Central memory CD4-positive, alpha-beta T cell (primary cell): ENCODE measurements at regions not wholly inside any gene's neighbourhood (a gene's known extent, or its start where the extent isn't known, plus 50 kb on each side); places are given as distances from the start of the nearest gene placed in this dataset.

Experiments
- DNase-seq: peaks from one replicate; pipeline ENCODE4 v3.0.0; 2022

DNA sequence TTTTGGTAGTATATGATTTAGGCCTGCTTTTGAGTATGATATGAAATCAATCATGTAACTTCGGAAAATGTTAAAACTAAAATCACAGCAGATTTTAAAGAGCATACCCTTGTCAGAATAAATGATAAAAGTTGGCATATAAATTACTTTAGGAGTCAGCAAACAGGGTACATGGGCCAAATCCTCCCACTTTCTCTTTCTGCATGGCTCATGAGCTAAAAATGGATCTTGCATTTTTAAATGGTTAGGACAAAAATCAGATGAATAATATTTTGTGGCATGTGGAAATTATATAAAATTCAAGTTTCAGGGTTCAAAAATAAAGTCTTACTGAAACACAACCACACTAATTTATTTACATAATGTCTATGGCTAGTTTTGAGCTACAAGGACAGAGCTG lies 214.9 kb downstream of the GASK1B start:
- DNase-seq, result no peak

DNA sequence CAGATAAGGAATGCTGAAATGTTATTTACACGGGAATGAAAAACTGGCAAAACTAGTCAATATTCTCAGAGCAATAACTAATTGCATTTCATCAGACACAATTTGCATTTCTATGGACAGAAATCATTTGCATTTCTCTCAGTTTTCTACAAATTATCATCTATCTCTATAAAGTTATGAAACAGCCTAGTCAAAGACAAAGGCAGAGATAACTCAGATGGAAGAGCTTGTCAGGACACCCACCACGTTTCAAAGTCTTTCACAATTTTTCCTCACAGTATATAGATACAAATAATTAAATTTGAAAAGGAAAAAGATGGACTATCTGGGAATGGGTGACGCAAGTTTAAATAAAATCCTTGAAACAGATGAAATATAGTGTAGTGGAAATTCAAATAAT lies 230.8 kb downstream of the GASK1B start:
- DNase-seq, result no peak

DNA sequence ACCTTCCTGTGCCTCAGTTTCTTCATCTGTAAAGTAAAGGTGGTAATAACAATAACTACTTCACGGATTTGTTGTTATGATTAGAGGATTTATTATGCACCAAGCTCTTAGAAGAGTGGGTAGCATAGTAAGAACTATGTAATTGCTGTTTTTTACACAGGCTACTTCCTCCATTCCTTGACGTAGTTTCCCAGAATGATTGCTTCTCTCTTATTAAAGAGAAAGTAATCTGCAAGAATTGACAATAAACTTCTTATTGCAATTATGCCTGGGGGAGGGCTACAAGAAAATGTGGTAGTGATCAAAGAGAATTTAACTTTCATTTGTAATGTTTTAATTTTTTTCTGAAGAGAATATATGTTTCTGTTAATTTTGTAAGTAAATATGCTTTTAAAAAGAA lies 238.7 kb downstream of the GASK1B start:
- DNase-seq, result no peak

DNA sequence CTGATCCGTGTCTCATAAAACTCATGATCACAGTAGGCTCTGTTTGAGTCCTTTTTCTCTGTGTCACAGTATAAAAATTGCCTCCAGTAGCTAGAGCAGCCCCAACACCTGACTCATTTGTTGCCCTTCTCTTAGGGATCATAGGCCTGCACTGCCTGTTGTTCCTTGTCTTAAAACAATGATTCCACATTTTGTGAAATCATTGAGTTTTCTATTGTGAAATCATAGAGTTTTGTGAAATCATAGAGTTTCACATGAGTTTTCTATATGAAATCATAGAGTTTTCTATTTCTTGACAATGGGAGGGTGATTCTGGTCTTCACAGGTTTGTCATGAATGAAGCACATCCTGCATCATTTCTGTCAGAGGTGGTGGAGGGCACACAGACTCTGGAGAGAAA lies 239.9 kb downstream of the GASK1B start:
- no peak for DNase-seq

DNA sequence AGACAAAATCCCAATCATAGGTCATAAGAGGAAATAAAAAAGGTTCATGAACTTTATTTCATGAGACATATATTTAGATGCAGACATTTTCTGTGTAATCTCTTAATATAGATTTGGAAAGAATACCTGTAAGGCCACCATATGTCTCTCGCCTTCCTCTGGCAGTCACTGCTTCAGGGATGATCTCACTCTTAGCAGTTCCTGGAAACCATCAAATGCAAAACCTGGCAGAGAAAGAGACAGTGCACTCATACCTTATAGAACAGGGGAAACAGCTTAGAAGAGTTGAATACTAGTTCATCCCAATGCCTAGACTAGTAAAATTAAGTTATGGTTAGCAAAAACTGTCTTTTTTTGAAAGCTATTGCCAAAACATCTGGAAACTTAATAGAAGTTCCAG lies 243.3 kb downstream of the GASK1B start:
- no peak for DNase-seq

DNA sequence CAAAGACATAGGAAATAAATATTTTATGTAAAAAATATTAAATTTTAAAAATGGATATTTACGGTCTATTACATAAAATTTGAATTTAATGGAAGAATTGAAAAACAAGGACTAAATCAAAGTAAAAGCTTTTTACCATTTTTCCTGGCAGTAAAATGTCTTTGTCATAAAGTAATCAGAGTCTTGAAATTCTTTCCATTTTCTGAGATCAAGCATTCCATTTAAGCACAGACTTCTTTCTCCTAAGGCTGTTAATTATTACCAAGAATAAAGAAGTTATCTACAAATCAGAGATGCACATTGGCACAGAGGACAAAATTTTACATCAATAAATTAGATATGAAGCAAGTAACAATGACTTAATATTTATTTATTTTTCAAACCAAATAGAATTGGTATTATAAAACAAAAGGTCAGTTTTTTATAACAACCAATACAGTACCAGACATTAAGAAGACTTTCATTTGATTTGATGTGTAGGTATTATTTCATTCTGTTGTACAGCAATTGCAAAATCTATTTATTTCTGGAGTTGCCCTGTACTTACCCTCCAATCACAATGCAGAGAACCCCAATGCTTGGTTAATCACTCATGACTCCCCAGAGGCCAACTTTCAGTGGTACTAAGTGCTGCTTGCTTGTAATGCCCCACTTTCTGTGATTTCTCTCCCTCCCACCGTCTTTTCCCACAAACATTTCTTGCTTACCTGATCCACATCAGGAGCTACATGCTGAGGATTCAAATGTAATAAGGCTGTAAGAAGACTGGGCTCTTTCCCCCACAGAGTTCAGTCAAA lies 254.6 kb downstream of the GASK1B start:
- DNase-seq, result no peak

DNA sequence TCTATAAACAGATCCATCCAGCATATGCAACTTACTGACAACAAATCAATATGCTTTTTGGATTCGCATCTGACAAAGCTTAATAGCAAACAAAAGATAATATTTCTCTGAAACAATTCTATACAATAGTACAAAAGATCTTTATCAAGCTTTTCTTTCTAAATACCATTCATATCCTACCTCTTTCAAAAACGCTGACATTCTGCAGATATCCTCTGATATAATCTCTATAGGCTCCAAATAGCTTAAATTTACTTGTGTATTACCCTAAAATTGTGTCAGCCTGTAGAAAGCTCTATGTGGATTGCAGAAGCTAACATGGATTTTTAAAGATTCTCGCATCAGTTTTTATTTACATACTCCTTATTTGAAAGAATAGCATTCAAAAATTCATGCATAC lies 260.6 kb downstream of the GASK1B start:
- no peak for DNase-seq

DNA sequence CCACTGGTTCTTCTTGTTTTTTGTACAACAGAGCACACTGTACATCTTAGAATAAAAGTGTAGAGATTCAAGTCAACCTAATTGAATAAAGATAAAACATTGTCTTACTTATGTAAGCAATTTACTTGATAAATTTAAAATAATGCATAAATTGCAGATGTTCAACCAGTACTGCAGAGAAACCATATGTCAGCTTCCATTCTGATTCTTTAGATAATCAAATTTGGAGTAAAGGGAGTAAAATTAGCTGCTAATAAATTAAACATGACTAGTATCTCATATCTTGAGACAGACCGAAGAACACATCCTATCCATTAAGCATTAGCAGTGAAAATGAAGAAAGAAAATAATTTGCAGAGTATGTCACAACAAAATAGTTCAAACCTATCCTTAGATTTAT lies 261.2 kb downstream of the GASK1B start:
- no peak for DNase-seq

DNA sequence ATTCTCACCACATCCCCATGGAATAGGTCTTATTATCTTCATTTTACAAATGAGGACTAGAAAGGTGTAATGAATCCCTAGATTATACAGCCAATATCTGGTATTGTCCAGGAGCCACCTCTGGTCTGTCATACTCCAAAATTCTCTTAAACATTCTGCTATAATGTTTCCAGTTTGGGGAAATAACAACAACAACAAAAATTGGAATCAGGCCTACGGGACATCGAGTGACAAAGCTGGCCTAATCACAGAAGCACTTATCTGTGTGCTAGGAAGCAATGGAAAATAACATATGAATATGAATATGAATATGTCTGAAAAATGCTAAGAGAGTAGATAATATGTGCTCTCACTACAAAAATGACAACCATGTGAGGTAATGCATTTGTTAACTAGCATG lies 264.1 kb downstream of the GASK1B start:
- DNase-seq, result no peak

DNA sequence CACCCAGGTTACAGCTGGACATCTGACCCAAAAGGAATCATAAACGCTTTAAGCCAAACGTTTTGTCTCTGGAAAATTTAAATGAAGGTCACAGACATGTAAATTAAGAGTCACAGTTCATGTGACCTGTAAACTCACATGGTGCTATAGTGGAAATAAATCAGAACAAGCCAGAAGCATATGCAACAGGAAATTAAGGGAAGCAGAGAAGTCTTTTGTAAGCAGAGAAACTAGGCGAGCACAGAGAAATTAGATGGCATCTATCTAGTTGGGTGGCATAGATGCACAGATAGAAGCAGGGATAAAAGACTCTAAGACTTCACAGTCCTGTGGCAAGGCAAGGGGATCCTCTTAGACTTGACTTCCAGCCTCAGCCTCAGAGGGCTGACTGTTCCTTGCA lies 264.8 kb downstream of the GASK1B start:
- no peak for DNase-seq

DNA sequence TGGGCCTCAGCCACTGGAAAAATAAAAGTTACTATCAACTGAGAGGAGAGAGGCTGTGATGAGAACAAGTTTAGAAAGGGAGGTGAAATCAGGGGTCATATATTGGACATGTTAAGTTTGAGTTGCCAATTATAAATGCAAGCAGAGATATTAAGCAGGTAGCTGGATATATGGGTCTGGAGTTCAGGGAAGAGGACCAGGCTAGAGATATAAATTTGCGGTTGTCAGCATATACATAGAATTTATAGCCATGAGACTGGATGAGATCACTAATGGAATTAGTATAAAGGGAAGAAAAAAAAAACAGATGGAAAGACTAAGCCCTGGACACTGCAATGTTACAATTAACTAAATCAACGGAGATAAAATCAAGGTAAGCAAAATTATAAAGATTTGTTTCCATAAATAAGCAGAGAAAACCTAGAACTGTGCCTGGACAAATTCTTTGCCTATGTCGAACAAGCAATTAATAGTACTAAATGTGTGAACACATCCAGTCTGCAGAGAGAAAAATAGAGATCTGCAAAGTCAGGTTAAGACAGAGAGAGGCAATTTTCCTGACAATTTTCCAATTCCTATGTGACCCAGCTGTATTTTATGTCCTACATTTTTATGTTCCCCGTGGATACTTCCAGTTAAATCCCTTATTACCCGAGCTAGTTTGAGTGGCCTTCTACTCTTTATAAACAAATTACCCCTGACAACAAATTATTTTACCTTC lies 265.4 kb downstream of the GASK1B start:
- DNase-seq, result no peak

DNA sequence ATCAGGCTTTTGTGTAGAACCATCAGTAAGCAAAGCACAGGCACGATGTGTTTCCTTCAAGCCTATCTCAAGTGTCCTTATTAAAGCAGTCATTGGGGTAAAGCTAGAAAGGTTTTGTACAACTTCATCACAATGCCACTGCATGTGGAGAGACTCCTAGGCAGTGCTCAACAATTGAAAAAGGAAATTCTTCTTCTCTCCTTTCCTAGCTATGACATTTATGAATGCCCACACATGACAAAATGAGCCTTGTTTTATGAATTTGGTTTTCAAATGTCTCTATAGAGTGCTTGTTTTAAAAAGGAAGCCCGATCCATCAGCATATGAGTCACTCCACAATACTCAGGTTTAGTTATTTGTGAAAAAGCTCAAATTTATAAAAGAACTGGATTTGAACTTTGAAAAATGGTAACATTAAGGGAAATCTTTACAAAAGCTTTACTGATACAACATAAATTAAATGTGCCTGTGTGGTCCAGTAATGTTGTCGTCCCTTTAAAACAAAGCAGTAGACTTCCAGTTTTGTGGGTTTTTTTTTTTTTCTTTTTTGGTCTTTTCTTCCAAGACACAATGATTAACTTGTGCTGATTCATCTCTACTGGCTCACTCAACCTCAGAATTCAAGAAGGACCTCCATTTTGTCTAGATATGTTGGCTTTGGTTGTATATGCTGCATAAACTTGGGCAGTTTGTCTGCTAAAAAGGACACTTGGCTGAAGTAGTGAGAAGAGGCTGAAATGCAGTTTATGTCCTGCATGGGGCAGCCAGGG lies 273.8 kb downstream of the GASK1B start:
- no peak for DNase-seq

DNA sequence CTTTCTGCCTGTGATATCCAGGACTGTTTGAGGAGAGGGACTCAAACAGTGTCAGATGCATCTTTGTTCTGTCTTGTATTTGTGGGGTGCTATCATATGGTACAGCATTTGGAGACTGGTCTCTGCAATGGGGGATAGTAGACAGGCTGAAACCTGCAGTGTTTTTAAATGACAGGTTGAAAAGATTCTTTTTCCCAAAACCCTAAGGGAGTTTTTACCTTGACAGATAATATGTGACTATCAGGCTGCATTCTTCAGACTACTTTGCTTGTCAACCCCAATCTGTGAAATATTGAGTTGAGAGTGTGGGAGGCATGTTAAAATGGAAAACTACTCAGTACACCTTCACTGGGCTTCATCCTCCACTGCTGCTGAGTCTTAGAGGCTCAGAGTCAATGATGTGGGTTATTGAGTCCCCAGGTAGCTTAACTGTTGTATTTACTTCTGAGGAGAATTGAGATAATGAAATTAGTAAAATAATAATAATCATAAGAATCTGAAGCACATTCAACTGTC lies 274.9 kb downstream of the GASK1B start:
- no peak for DNase-seq

DNA sequence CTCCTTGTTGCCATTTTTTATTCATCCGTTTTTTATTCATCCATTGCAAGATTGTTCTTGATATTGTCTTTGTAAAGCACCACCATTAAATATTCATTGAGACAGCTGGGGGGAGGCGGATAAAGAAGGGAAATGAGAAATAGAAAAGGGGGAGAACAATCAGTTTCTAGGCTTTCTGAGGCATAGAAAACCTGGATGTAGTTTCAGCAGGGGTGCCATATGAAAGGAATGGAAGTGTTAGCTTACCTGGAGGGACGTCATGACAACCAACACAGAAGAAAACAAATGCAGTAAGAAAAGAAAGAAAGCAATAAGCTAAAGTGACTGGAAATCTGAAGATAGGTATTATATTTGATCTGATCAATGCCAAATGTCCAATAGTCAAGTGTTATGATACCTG lies 276.1 kb downstream of the GASK1B start:
- no peak for DNase-seq

DNA sequence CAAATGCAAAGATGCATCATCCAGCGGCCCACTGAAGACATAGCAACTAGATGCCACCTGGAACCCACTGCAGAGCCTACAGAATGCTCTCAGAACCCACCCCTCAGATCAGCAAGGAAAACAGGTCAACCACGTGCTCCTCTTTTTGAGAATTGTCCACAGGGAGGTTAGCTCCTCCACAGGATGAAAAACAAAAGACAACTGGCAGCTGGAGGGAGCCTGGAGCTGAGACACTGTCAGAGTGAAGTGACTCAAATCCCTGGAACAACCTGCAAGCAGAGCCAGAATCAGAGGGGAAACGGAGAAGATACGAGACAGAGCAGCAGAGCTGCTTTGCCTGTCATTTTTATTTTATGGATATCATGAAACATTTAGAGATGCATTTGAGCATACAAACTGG lies 277.6 kb downstream of the GASK1B start:
- DNase-seq, result no peak

DNA sequence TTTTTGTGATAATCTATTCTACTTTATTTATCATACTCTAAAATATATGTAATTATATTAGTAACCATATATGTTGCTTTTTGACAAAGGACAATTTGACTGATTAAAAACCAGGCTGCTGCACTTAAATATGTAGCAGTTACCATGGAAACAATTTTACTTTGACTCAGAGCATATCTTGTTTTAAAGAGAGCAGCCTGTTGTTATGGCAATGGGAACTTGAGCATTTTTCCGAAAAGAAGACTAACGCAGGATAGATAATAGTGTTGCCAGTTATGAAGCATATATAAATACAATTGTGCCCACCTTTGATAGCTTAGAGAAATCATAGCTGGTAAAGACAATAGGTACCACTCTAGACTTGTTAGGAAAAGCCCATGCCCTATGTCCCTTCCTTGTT lies 283.0 kb downstream of the GASK1B start:
- DNase-seq, result no peak

DNA sequence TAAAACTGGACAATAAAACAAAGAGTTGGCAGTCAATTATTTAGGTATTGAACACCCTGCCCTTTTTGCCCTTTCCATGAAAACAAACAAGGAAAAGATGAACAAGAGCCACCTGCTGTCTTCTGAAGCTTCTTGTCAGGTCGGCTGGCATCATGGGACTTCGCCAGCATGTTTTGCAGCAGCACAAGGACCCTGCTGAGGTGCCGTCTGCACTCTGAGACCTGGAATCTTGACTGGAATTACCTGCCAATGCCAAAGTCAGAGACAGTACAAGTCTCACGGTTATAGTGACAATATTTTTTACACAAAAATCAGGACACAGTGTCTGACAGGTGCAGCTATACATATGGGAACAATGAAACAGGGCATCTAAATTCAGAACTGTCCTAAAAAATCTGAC lies 284.5 kb downstream of the GASK1B start:
- no peak for DNase-seq

DNA sequence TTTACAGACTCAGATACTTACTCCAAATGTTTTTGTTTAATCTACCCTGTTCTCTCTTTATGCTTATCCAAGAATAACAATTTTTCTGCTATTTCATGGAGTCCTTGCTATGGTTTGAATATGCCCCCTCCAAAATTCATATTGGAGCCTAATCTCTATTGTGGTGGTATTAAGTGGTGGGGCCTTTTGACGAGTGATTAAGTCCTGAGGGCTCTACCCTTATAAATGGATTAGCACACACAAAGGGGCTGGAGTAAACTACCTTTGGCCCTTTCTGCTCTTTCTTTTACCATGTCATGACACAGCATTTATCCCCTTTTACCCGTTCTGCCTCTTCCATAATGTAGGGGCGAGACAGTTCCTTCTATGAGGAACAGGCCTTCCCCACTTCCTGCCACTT lies 285.5 kb downstream of the GASK1B start:
- no peak for DNase-seq

DNA sequence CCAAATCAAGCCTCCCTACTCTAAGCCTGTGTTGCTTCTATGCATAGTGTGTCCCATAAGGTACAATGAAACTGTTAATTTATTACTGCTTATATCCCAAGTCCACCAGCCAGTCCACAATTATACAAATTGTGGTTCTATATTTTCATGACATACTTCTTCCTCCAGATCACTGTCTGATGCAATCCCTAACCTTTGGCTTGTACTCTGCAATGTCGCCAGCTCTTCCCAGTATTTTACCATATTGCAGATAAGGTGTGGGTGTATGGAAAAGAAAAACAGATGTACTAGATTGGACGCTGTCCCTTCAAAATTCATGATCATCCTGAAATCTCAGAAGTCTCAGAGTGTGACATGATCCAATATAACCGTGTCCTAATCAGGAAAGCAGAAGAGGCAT lies 286.2 kb downstream of the GASK1B start:
- DNase-seq, result no peak

DNA sequence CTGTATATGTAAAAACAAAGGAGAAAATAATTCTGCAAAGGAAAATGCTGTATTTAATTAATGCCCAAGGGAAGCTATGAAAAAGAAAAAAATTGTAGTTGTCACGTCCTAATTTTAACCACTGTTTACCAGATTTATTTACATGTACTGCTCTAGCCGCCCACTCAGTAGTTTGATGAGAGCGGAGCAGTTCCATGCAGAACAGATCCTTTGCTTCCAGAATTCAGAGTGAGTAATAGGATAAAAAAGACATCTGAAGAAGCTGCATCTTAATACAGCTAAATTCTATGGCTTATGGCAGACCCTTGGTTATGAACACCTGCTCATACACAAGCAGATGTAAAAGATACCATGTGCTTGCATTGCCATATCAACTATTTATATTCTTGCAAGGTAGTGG lies 287.0 kb downstream of the GASK1B start:
- no peak for DNase-seq

DNA sequence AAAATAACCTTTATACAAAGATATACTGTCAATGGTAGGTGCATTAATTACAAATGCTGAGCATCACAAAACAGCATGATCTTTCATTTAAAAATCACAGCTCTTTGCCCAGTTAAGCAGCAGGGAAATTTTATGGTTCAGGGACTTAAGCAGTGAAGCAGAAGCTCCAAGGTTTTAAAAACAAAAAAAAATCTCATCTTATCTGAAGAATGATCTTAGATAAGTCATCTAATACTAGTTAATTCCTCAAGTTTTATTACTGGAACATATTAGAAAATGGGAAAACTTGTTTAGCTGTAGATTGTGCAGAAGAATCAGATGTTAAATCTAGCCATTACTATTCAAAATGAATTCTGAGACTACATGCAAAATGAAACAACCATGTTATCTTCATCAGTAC lies 289.9 kb downstream of the GASK1B start:
- DNase-seq, result no peak

DNA sequence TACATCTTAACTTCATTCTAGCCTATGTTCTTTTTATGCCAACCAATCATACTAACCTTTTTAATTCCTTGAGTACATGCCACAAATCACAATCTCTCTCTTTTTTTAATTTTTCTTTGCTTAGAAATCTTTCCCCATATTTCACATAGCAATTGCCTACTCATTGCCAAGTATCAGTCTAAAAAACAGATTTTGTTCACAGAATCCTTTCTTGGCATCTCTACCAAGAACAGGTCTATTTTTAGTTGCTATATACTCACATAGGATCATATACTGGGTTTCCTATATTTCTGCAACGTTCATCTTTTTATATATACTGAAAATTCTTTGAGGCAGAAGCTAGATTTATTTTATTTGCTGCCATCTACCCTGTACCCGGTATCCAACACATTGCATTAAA lies 292.1 kb downstream of the GASK1B start:
- DNase-seq, result no peak

DNA sequence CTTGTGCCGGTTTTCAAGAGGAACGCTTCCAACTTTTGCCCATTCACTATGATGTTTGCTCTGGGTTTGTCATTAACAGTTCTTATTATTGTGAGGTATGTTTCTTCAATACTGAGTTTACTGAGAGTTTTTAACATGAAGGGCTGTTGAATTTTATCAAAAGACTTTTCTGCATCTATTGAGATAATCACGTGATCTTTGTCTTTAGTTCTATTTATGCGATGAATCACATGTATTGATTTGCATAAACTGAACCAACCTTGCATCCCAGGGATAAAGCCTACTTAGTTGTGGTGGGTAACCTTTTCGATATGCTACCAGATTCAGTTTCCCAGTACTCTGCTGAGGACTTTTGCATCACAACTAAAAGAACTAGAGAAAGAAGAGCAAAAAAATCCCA lies 318.0 kb downstream of the GASK1B start:
- DNase-seq, result no peak

DNA sequence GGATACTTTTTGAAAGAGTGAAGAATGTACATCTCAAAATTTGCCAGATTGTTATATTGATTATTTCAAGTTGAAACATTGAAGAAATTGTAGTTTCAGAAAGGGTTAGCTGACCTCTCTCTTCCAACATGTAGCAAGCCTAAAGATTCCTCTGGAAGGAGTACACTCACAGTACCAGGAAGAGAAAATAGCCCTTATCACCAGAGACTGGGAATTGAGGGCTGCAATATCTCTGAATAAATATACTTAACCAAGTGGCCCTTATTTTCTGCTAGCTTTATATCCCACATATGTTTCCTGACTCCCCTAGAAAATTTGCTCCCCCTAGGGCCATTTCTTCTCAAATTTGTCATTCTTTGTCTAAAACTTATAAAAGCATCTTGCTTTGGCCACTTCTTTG lies 332.2 kb downstream of the GASK1B start:
- no peak for DNase-seq
